Prostate gland (tissue), 2 donors: ENCODE measurements at regions not wholly inside any gene's neighbourhood (a gene's known extent, or its start where the extent isn't known, plus 50 kb on each side); places are given as distances from the start of the nearest gene placed in this dataset.

Source experiments
- DNase-seq: peaks from one replicate; pipeline ENCODE4 v3.0.0-alpha.2; 2019; ENCODE audit warnings: low spot score
- H3K27ac ChIP-seq, 2 donors: fragments of 200-600 bp; sonication (generic); 2 replicates each; pipeline ENCODE4 v1.5.1; 2017 to 2019
- H3K27me3 ChIP-seq: fragments of 200-600 bp; sonication (generic); replicated peaks from 2 replicates; pipeline ENCODE4 v1.5.1; 2019; ENCODE audit not compliant: insufficient read depth
- H3K36me3 ChIP-seq, 2 donors: fragments of 200-600 bp; sonication (generic); 1 replicate in 1 of 2; 2 replicates in 1 of 2; pipeline versions ENCODE4 v1.5.1 to v1.8.1; 2017 to 2019
- H3K4me1 ChIP-seq: fragments of 200-600 bp; sonication (generic); replicated peaks from 2 replicates; pipeline ENCODE4 v1.5.1; 2019
- H3K4me3 ChIP-seq, 2 donors: fragments of 200-600 bp; sonication (generic); 2 replicates each; pipeline ENCODE4 v1.5.1; 2017 to 2019
- H3K9me3 ChIP-seq: fragments of 200-600 bp; sonication (generic); 2 replicates; pipeline ENCODE4 v1.5.1; 2017
- POLR2A ChIP-seq: fragments of 450-650 bp; IDR thresholded peaks from one replicate; pipeline ENCODE4 v1.6.1; 2016; ENCODE audit warnings: antibody characterized with exemption, mild to moderate bottlenecking
- POLR2AphosphoS5 ChIP-seq: sonication (generic); formaldehyde crosslinking; IDR thresholded peaks from one replicate; pipeline ENCODE4 v1.6.1; 2017; ENCODE audit warnings: antibody characterized with exemption
- WGBS: methylation state at CpG from one replicate; pipeline ENCODE4 v1.1.5; 2018; 5-methylcytosine and 5-hydroxymethylcytosine counted together
- intact Hi-C: fragments of 100-400 bp; cut with DNase I; formaldehyde crosslinking; loops from one replicate; pipeline ENCODE4 v1.14.2; 2022
- TF ChIP-seq, protein P1 (sequence below), 4 experiments: fragments of 200-600 bp in 2 of 4; fragments of 450-650 bp in 2 of 4; sonication (generic) in 2 of 4; IDR thresholded peaks; 1 replicate in 3 of 4; 2 replicates in 1 of 4; pipeline ENCODE4 v1.5.1; 2016 to 2019; ENCODE audit warnings: antibody characterized with exemption in 4 of 4, mild to moderate bottlenecking in 2 of 4, moderate library complexity in 2 of 4

DNA sequence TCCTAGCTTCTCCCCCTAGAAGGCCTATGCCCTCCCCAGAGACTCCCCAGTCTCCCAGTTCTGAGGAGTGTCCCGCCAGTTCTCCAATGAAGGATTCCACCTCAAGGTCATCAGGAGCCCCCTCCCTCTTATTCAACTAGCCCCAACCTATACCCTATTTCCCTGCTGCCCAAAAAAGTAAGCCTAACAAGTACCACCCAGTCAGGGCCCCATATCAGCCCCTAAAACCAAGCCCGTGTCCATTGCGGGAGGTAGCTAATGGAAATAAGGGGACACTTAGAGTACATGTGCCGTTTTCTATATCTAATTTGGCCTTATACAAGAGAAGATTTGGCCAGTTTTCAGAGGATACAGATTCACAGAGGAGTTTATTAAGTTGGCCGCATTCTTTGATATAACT, 416.2 kb downstream of the MATN1 start:
- no peaks in the 10 kb centered on the region for H3K4me1 ChIP-seq
- 81% methylated on average over 5 of the region's 5 CpGs for WGBS
- TF ChIP-seq POLR2AphosphoS5 (no peak), POLR2A (no peak)
- TF ChIP-seq, protein P1, sequence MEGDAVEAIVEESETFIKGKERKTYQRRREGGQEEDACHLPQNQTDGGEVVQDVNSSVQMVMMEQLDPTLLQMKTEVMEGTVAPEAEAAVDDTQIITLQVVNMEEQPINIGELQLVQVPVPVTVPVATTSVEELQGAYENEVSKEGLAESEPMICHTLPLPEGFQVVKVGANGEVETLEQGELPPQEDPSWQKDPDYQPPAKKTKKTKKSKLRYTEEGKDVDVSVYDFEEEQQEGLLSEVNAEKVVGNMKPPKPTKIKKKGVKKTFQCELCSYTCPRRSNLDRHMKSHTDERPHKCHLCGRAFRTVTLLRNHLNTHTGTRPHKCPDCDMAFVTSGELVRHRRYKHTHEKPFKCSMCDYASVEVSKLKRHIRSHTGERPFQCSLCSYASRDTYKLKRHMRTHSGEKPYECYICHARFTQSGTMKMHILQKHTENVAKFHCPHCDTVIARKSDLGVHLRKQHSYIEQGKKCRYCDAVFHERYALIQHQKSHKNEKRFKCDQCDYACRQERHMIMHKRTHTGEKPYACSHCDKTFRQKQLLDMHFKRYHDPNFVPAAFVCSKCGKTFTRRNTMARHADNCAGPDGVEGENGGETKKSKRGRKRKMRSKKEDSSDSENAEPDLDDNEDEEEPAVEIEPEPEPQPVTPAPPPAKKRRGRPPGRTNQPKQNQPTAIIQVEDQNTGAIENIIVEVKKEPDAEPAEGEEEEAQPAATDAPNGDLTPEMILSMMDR (IDR thresholded peaks at IDR 0.05) = no peak
- no peaks in the 10 kb centered on the region for H3K36me3 ChIP-seq
- no peak overlapping the region for H3K4me3 ChIP-seq
- no peaks in the 10 kb centered on the region for H3K9me3 ChIP-seq
- H3K27me3 ChIP-seq = no peaks in the 10 kb centered on the region
- no peak for DNase-seq
- intact Hi-C loops = no loop called here
- H3K27ac ChIP-seq = no peak overlapping the region

- intact Hi-C loops = no loop called here
- 86% methylated on average over 3 of the region's 3 CpGs for WGBS
- DNase-seq = no peak
These were observed 417.9 kb downstream of the MATN1 start for GRCh38 chr1:30305519-30305918.

GRCh38 chr1:30305061-30305460, 418.3 kb downstream of the MATN1 start:
- Histone ChIP-seq H3K36me3 (no peaks in the 10 kb centered on the region), H3K4me1 (no peaks in the 10 kb centered on the region), H3K4me3 (no peak overlapping the region), H3K27ac (no peak overlapping the region), H3K27me3 (no peaks in the 10 kb centered on the region), H3K9me3 (no peaks in the 10 kb centered on the region)
- intact Hi-C loops = no loop called here
- no peak for DNase-seq
- 61% methylated on average over 4 of the region's 4 CpGs for WGBS
- TF ChIP-seq, protein P1 (IDR thresholded peaks at IDR 0.05) = no peak
- TF ChIP-seq POLR2AphosphoS5 = no peak
- TF ChIP-seq POLR2A = no peak

More at GRCh38 chr1:30305519-30305918, 417.9 kb downstream of the MATN1 start:
- Histone ChIP-seq H3K27me3 (no peaks in the 10 kb centered on the region), H3K4me3 (no peak overlapping the region), H3K4me1 (no peaks in the 10 kb centered on the region), H3K27ac (no peak overlapping the region), H3K9me3 (no peaks in the 10 kb centered on the region), H3K36me3 (no peaks in the 10 kb centered on the region)
- TF ChIP-seq POLR2A = no peak
- TF ChIP-seq POLR2AphosphoS5 = no peak
- TF ChIP-seq, protein P1 (IDR thresholded peaks at IDR 0.05) = no peak

- no peak overlapping the region for H3K4me3 ChIP-seq
- peaks cover 4% of the 10 kb centered on the region for H3K27me3 ChIP-seq
- no peak overlapping the region for H3K27ac ChIP-seq
- H3K36me3 ChIP-seq = no peaks in the 10 kb centered on the region
- TF ChIP-seq POLR2AphosphoS5 = no peak
- TF ChIP-seq, protein P1 (IDR thresholded peaks at IDR 0.05) = no peak
- H3K9me3 ChIP-seq = no peaks in the 10 kb centered on the region
- intact Hi-C loops = no loop called here
- no peak for DNase-seq
- no peaks in the 10 kb centered on the region for H3K4me1 ChIP-seq
These were observed 419.3 kb downstream of the MATN1 start for GRCh38 chr1:30304080-30304479.

- H3K36me3 ChIP-seq = no peaks in the 10 kb centered on the region
- WGBS = 68% methylated on average over 2 of the region's 2 CpGs
- no peaks in the 10 kb centered on the region for H3K9me3 ChIP-seq
- TF ChIP-seq, protein P1 (IDR thresholded peaks at IDR 0.05) = no peak
- no peak for TF ChIP-seq POLR2A
- no peak for TF ChIP-seq POLR2AphosphoS5
- intact Hi-C loops = no loop called here
- no peaks in the 10 kb centered on the region for H3K4me1 ChIP-seq
- H3K4me3 ChIP-seq = no peak overlapping the region
- no peak overlapping the region for H3K27ac ChIP-seq
- H3K27me3 ChIP-seq = peaks cover 4% of the 10 kb centered on the region
- no peak for DNase-seq
These were observed 420.0 kb downstream of the MATN1 start for GRCh38 chr1:30303387-30303786.
